ENCODE measurements at regions not wholly inside any gene's neighbourhood (a gene's known extent, or its start where the extent isn't known, plus 50 kb on each side); places are given as distances from the start of the nearest gene placed in this dataset.

DNA sequence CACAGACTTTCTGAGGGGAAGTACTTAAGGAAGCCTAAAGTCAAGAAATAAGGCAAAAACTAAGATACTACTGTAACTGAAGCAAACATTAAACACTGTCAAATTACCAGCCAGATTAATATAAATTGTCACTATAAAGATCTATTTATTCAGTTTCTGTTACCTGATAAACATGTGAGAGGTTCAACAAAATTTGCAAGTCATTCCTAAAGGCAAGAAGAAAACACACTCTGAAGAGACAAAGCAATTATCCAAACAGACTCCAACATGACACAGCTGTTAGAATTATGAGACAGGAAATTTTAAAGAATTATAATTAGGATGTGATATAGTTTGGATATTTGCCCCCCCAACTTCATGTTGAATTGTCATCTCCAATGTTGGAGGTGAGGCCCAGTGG is 140.4 kb upstream of the COL3A1 start:
- TF ChIP-seq, protein P1, sequence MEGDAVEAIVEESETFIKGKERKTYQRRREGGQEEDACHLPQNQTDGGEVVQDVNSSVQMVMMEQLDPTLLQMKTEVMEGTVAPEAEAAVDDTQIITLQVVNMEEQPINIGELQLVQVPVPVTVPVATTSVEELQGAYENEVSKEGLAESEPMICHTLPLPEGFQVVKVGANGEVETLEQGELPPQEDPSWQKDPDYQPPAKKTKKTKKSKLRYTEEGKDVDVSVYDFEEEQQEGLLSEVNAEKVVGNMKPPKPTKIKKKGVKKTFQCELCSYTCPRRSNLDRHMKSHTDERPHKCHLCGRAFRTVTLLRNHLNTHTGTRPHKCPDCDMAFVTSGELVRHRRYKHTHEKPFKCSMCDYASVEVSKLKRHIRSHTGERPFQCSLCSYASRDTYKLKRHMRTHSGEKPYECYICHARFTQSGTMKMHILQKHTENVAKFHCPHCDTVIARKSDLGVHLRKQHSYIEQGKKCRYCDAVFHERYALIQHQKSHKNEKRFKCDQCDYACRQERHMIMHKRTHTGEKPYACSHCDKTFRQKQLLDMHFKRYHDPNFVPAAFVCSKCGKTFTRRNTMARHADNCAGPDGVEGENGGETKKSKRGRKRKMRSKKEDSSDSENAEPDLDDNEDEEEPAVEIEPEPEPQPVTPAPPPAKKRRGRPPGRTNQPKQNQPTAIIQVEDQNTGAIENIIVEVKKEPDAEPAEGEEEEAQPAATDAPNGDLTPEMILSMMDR (IDR thresholded peaks at IDR 0.05) = no peak
- no peak for TF ChIP-seq POLR2A (IDR thresholded peaks at IDR 0.05)

Data from testis (tissue), 2 donors.